KBM-7 (cell line): ENCODE measurements at regions not wholly inside any gene's neighbourhood (a gene's known extent, or its start where the extent isn't known, plus 50 kb on each side); places are given as distances from the start of the nearest gene placed in this dataset.

Experiments
- DNase-seq: peaks from one replicate; pipeline ENCODE4 v3.0.0-alpha.2; 2015
- in situ Hi-C: fragments of 300-500 bp; cut with MboI; formaldehyde crosslinking; loops from 2 replicates; pipeline ENCODE4 v1.14.3; 2020; ENCODE audit warnings: low sequenced_read_pairs, low pct_unique_long_range_greater_than_20kb, mixed read lengths

- no peak for DNase-seq
- in situ Hi-C loops: no loop called here
Measured at GRCh38 chr10:1882180-1882579, 144.9 kb upstream of the ADARB2 start.

DNA sequence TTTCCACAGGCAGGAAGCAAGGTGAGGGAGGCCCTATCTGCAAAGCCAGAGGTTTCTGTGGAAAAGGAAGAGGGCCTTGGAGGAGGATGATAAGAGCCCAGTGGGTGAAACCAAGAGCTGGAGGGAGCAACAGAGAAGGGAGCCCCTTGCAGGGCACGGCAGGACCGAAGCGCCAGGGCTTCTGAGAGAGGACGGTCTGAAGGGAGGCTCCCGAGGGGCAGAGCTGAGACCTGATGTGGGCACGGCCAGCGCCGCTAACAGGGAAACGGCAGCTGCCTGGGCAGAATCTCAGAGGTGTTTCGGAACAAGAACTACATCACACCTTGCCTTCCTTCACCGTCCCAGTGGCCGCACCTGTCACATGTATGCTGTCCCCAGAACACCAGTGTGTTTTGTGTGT, 144.3 kb upstream of the ADARB2 start:
- no peak for DNase-seq
- in situ Hi-C loops: no loop called here

- DNase-seq: no peak
- in situ Hi-C loops: no loop called here
Measured at GRCh38 chr10:1874533-1874932, 137.2 kb upstream of the ADARB2 start.

DNA sequence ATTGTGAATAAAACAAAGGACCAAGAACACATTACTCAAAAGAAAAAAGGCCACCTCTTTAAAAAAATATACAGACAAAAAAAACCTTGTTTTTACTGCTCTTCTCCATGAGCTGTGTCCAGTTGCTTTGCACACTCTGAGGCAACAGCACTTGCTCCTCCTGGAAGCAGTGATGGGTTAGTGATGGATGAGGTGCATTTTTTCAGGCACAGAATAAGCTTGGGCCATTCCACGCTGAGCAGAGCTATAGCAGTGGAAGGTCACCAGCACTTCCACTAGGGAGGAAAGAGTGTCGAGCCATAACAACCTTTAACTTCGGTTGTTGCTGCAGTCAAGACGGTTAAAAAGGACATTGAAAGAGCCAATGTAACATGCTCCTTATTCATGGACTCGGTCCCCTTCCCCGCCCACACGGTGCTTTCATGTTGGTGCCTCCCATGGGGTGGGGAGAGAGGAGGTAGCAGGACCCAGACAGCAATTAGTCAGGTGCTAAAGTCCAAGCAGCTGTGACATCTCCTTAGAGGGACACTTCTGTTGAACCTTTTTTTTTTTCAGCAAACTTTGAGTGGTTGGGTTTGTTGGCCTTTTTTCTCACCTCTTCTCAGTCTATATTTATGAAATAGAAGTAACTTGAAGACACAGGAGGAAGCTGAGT, 136.5 kb upstream of the ADARB2 start:
- in situ Hi-C loops: no loop called here
- DNase-seq: no peak

- in situ Hi-C loops: no loop called here
Measured at GRCh38 chr10:1872151-1872726, 134.9 kb upstream of the ADARB2 start.

DNA sequence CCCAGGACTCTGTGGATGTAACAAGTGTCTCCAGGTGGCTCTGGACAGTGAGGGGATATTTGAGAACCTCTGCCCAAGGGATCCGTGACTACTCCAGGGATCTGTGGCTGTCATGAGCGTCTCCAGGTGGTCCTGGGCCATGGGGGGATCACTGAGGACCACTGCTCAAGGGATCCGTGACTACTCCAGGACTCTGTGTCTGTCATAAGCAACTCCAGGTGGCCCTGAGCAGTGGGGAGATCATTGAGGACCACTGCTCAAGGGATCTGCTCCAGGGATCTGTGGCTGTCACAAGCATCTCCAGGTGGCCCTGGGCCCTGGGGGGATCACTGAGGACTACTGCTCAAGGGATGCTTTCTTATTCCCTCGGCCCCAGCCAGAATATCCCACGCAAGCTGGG, 133.2 kb upstream of the ADARB2 start:
- DNase-seq: no peak
- in situ Hi-C loops: no loop called here

More at GRCh38 chr10:1872151-1872726, 134.9 kb upstream of the ADARB2 start:
- no peak for DNase-seq

DNA sequence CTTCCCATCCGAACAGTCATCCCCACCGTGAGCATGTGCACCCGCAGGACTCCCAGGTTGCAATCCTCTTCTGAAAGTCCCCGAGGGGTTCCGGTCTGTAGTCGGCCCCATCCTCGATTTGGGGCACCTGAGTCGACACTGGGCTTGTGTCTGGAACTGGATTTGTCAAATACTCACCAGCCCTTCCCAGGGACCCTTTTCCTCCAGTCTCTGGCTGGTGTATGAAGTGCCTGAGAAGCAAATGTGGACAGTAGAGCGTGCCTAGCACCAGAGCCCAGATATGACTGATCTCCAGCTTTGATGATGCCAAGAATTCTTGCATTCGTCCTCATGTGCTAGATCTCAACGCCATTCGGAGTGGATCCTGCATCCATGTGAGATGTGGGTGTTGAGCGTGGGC, 132.5 kb upstream of the ADARB2 start:
- in situ Hi-C loops: no loop called here
- DNase-seq: no peak

- in situ Hi-C loops: no loop called here
- no peak for DNase-seq
Measured at GRCh38 chr10:1860351-1860750, 123.0 kb upstream of the ADARB2 start.

DNA sequence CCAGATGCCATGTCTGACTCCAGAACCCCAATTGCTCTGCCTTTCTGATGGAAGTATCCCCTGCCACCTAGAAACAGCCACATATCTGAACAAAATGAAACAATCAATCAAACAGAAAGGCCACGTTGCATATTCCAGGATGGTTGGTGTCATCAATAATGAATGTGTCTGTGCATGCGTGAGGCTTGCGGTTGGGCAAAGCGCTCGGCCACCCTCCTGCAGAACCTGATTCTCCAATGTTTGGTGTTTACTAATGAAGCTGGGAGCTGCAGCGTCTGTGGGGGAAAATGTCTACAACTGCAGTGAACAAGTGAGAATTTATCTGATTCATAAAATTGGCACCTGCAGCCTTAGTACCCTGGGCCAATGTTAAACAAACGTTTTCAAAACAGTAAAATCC, 121.2 kb upstream of the ADARB2 start:
- in situ Hi-C loops: no loop called here
- no peak for DNase-seq

GRCh38 chr10:1858048-1858447, 120.7 kb upstream of the ADARB2 start:
- in situ Hi-C loops: no loop called here
- DNase-seq: no peak

DNA sequence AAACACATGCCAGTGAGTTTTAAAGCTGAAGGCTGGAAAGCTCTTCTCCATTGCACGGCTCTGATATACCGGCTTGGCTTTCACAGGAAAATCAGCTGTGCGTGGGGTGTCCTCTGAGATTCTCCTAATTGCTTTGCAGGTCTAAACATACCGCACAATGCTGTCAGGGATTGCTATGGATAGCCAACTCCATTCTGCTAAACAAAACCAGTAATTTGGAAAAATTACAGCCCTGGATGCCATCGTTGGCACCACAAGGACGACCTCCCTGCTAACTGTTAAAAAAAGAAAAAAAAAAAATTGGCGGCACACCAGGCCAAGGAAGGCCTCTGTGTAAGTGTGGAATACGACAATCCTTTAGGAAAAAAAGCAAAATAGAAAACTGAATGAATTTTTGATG, 118.6 kb upstream of the ADARB2 start:
- DNase-seq: no peak

DNA sequence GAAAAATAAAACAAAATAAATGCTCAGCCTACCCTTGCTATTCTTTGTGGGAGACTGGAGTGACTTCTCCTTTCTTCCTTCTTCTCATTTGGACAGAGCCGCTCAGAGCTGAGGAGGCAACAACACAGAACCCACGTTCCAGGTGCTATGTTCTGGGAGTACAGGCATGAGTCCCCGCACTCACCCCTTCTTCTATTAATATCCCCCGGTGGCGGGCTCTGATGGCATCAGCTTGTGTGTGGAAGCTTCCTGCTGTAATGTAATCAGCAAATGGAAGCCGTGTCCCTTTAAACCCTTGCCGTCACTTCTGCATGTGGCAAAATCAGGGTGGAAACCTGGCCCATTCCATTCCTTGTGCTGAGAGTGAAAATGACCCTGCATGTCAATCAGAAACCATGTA, 116.9 kb upstream of the ADARB2 start:
- no peak for DNase-seq
- in situ Hi-C loops: no loop called here

More for the DNA sequence above, 118.6 kb upstream of the ADARB2 start:
- in situ Hi-C loops: no loop called here

- DNase-seq: no peak
- in situ Hi-C loops: no loop called here
Measured at GRCh38 chr10:1853801-1854200, 116.5 kb upstream of the ADARB2 start.

- in situ Hi-C loops: no loop called here
- no peak for DNase-seq
Measured at GRCh38 chr10:1852841-1853240, 115.5 kb upstream of the ADARB2 start.

DNA sequence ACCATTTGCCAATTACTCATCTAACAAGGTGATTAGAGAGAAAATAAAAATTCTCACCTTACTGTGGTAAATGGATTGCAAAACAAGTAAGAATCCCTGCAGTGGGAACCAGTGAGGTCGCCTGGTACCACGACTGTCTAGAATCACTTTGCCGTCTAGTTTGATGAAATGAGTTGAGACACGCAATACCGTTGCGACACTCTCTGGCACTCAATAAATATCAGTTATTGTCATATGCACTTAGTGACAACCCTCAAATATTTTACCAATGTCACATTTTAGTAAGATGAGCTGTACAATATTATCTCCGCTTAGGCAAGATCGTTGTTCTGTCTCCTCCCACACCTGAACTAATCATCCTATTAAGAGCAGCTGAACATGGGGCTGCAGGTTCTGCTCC, 114.4 kb upstream of the ADARB2 start:
- no peak for DNase-seq
- in situ Hi-C loops: no loop called here

GRCh38 chr10:1850971-1851527, 113.7 kb upstream of the ADARB2 start:
- DNase-seq: no peak
- in situ Hi-C loops: no loop called here

GRCh38 chr10:1847361-1847760, 110.0 kb upstream of the ADARB2 start:
- DNase-seq: no peak
- in situ Hi-C loops: no loop called here

GRCh38 chr10:1846032-1846431, 108.7 kb upstream of the ADARB2 start:
- in situ Hi-C loops: no loop called here

DNA sequence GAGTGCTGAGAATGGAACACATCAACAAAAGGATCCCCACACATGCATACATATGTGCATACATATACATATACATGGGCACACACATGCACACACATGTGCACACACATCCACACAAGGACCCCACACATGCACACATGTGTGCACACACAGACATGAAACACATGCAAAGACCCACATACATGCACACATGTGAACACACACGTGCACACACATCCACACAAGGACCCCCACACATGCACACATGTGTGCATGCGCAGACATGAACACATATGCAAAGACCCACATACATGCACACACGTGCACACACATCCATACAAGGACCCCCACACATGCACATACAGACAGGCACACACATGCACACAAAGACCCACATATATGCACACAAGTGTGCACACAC, 104.4 kb upstream of the ADARB2 start:
- in situ Hi-C loops: no loop called here

More at GRCh38 chr10:1846032-1846431, 108.7 kb upstream of the ADARB2 start:
- no peak for DNase-seq

GRCh38 chr10:1829712-1830111, 92.4 kb upstream of the ADARB2 start:
- DNase-seq: no peak
- in situ Hi-C loops: no loop called here

More for the DNA sequence above, 104.4 kb upstream of the ADARB2 start:
- DNase-seq: no peak

DNA sequence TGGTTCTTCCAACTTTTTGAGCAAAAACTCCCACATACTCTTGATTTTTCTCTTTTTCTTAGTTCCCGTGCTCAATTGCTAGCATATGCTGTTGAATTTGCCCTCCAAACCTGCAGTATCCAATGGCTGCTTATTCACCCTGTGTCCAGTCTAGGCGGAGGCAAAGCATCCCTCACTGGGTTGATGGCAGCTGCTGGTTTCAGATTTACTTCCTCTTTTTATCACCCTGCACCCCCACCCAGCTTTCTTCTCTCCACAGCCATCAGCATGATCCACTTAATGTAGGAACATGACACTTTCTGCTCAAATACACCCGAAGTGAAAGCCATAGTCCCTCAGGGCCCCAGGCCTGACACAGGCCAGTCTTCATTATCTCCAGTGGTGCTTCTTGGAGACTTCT, 87.6 kb upstream of the ADARB2 start:
- in situ Hi-C loops: no loop called here

More for the DNA sequence above, 87.6 kb upstream of the ADARB2 start:
- peak; percentile 4 for DNase-seq
